Cardiac muscle cell (in vitro differentiated cells and primary cell): ENCODE measurements at regions not wholly inside any gene's neighbourhood (a gene's known extent, or its start where the extent isn't known, plus 50 kb on each side); places are given as distances from the start of the nearest gene placed in this dataset.
"Not testable (repeated sequence)": the region's sequence is repeated elsewhere in the genome, so short reads cannot be mapped to it uniquely, and the experiment has no call there.

Experiments used
- DNase-seq, 2 donors: peaks; one replicate each; pipeline versions ENCODE4 v3.0.0 to v3.0.0-alpha.2; 2010 to 2017; ENCODE audit warnings: low read depth in 1 of 2, low spot score in 1 of 2
- H3K27ac ChIP-seq: fragments of 200-600 bp; sonication (generic); 2 replicates; pipeline ENCODE4 v1.5.1; 2016
- H3K27me3 ChIP-seq: fragments of 200-600 bp; sonication (generic); 2 replicates; pipeline ENCODE4 v1.6.0; 2016; ENCODE audit warnings: control low read depth
- H3K36me3 ChIP-seq: fragments of 200-600 bp; sonication (generic); 2 replicates; pipeline ENCODE4 v1.5.1; 2016; ENCODE audit warnings: control low read depth
- H3K4me1 ChIP-seq: fragments of 200-600 bp; sonication (generic); 2 replicates; pipeline ENCODE4 v1.8.1; 2017; ENCODE audit warnings: low read depth, mild to moderate bottlenecking, mixed run types
- H3K4me3 ChIP-seq: fragments of 200-600 bp; sonication (generic); 2 replicates; pipeline ENCODE4 v1.5.1; 2016; ENCODE audit warnings: mild to moderate bottlenecking
- H3K9me3 ChIP-seq: fragments of 200-600 bp; sonication (generic); 2 replicates; pipeline ENCODE4 v1.5.1; 2017; ENCODE audit warnings: low read depth, mild to moderate bottlenecking, control low read depth
- TF ChIP-seq, protein P1 (sequence below): IDR thresholded peaks from 2 replicates; pipeline ENCODE4 v1.5.1; 2012; ENCODE audit warnings: low read depth, mild to moderate bottlenecking, low read length

DNA sequence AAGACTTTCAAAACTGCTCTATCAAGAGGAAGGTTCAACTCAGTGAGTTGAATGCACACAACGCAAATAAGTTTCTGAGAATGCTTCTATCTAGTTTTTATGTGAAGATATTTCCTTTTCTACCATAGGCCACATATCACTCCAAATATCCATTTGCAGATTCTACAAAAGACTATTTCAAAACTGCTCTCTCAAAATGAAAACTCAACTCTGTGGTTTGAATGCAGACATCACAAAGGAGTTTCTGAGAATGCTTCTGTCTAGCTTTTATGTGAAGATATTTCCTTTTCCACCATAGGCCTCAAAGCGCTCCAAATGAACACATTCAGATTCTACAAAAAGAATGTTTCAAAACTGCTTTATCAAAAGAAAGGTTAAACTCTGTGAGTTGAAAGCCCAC is 1093.1 kb upstream of the DEFB115 start:
- not testable (repeated sequence) for H3K27me3 ChIP-seq, H3K4me1 ChIP-seq, H3K36me3 ChIP-seq, DNase-seq, H3K9me3 ChIP-seq, H3K27ac ChIP-seq, H3K4me3 ChIP-seq

DNA sequence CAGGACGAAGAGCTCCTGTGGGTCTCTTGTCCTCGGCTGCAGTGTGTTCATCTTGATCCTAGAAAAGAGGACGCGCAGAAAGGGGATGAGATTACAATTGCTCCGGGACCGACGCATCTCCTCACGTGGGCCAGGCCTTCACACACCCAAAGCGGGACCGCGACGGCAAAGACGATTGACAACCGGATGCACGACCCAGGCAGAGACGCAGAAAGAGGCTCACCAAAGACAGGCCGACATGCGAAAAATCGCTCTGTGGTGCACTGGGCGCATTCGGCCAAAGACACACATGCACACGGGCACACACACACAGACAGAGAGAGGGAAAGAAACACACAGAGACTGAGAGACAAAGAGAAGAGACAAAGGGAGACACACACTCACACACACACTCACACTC is 1089.9 kb upstream of the DEFB115 start:
- Histone ChIP-seq H3K36me3 (no peaks in the 10 kb centered on the region), H3K4me3 (no peak overlapping the region), H3K9me3 (no peaks in the 10 kb centered on the region), H3K27ac (no peak overlapping the region), H3K27me3 (no peaks in the 10 kb centered on the region), H3K4me1 (no peaks in the 10 kb centered on the region)
- TF ChIP-seq, protein P1, sequence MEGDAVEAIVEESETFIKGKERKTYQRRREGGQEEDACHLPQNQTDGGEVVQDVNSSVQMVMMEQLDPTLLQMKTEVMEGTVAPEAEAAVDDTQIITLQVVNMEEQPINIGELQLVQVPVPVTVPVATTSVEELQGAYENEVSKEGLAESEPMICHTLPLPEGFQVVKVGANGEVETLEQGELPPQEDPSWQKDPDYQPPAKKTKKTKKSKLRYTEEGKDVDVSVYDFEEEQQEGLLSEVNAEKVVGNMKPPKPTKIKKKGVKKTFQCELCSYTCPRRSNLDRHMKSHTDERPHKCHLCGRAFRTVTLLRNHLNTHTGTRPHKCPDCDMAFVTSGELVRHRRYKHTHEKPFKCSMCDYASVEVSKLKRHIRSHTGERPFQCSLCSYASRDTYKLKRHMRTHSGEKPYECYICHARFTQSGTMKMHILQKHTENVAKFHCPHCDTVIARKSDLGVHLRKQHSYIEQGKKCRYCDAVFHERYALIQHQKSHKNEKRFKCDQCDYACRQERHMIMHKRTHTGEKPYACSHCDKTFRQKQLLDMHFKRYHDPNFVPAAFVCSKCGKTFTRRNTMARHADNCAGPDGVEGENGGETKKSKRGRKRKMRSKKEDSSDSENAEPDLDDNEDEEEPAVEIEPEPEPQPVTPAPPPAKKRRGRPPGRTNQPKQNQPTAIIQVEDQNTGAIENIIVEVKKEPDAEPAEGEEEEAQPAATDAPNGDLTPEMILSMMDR = no peak
- DNase-seq = no peak

DNA sequence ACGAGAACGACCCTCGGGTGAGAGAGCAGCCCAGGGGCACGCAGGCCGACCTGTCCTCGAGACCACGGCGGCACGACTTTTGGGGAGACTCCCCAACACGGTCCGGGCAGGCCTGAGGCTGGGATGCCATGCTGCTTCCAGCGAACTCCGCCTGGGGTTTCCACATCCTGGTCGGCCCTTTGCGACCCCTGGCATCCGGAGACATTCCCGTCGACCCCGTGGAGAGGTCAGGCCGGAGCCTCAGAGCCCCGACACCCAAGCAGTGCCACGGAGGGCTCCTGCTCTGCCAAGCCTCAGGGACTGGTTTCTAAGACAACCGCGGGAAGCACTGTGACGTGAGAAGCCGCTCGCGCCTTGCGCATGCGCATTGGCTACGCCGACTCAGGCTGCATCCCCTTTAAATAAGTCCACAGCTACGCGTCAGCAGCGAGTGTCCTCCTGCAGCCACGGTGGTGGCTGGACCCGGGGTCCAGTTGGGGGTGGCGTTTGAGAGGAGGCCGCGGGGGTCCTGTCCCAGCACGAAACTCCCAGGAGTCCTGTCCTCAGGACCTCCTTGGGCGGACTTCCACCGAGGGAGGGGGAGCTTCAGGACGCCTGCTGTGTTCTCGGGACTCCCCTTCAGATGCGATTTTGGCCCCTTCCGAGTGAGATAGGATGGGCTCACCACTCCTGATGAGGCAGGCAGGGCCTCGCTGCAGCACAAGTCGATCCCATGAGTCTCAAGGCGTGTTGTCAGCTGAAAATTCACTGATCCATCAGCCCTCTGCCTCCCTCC is 1089.3 kb upstream of the DEFB115 start:
- no peaks in the 10 kb centered on the region for H3K36me3 ChIP-seq
- no peak for DNase-seq
- TF ChIP-seq, protein P1 = no peak
- no peaks in the 10 kb centered on the region for H3K9me3 ChIP-seq
- no peak overlapping the region for H3K27ac ChIP-seq
- H3K27me3 ChIP-seq = no peaks in the 10 kb centered on the region
- H3K4me1 ChIP-seq = no peaks in the 10 kb centered on the region
- H3K4me3 ChIP-seq = no peak overlapping the region

DNA sequence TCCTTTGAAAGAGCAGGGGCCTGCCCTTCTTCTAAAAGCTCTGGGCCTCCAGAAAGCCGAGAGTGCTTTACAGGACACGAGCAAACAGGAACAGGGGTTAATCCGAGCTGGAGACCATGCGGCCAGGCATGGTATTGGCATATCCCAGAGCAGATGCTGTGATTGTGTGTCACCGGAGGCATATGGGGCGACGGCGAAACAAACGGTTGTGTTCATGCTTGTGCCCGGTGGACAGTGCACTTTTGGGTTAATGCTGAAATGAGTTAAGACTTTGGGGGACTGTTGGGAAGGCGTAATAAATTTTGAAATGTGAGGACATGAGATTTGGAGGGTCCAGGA is 1088.7 kb upstream of the DEFB115 start:
- H3K27me3 ChIP-seq = no peaks in the 10 kb centered on the region
- no peak for DNase-seq
- H3K27ac ChIP-seq = no peak overlapping the region
- H3K36me3 ChIP-seq = no peaks in the 10 kb centered on the region
- no peak overlapping the region for H3K4me3 ChIP-seq
- H3K4me1 ChIP-seq = no peaks in the 10 kb centered on the region
- TF ChIP-seq, protein P1 = no peak
- H3K9me3 ChIP-seq = no peaks in the 10 kb centered on the region

DNA sequence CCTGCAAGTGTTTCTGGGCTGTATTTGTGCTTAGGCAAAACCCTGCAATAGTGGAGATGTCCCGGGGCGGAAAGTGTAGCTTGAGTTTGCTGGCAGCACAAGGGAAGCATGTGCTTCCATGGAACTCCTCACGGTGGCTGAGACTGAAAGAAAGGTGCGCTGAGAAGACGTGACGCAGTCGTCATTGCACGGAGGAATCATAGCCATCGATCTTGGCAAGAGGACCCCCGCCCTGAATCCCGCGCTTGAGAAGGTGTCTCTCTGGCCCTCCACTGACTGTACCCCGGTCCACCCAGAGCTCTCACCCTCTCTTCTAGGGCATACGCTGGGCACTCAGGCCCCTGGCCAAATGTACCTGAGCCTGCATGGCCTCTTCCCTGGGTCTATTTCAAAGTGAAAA is 1081.8 kb upstream of the DEFB115 start:
- no peak for DNase-seq
- no peaks in the 10 kb centered on the region for H3K9me3 ChIP-seq
- H3K36me3 ChIP-seq = no peaks in the 10 kb centered on the region
- H3K4me3 ChIP-seq = no peak overlapping the region
- H3K27ac ChIP-seq = no peak overlapping the region
- no peaks in the 10 kb centered on the region for H3K4me1 ChIP-seq
- TF ChIP-seq, protein P1 = no peak
- no peaks in the 10 kb centered on the region for H3K27me3 ChIP-seq

DNA sequence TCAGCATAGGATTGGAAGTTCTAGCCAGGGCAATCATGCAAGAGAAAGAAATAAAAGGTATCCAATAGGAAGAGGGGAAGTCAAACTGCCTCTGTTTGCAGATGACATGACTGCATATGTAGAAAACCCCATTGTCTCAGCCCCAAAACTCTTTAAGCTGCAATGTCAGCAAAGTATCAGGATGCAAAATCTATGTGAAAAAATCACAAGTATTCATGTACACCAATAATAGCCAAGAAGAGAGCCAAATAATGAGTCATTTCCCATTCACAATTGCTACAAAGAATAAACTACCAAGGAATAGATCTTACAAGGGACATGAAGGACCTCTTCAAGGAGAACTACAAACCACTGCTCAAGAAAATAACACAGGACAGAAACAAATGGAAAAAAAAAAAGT is 1074.3 kb upstream of the DEFB115 start:
- H3K4me1 ChIP-seq = not testable (repeated sequence)

DNA sequence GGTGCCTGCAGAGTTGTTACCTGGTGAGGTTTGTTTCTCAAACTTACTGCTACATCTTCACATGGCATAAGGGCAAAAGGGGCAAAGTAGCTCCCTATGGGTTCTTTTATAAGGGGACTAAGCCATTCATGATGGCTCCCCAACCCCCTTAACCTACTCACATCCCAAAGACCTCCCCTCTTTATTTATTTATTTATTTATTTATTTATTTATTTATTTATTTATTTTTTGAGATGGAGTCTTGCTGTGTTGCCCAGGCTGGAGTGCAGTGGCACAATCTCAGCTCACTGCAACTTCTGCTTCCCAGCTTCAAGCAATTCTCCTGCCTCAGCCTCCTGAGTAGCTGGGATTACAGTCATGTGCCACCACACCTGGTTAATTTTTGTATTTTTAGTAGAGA is 1065.7 kb upstream of the DEFB115 start:
- not testable (repeated sequence) for H3K36me3 ChIP-seq, DNase-seq, H3K9me3 ChIP-seq, H3K4me3 ChIP-seq, H3K27ac ChIP-seq, H3K27me3 ChIP-seq, H3K4me1 ChIP-seq

More for the DNA sequence above, 1074.3 kb upstream of the DEFB115 start:
- not testable (repeated sequence) for H3K36me3 ChIP-seq, H3K27ac ChIP-seq, DNase-seq, H3K4me3 ChIP-seq, H3K9me3 ChIP-seq, H3K27me3 ChIP-seq

DNA sequence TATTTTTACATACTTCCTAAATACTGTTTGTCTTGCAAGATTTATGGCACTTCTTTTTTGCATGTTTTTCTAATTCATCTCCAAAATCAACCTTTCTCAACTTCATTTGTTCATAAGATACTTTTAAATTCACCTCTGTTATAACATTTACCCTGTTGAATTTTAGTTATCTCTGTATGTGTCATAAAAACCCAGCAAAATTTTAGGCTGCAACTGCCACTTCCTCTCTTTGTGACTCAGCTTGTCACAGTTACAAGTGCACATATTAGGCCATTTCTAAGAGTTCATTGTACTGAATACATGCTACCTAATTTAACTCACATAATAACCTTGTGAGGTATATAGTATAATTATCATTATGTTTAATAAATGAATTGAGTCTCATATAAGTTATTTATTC is 1023.0 kb upstream of the DEFB115 start:
- H3K9me3 ChIP-seq, H3K27ac ChIP-seq, H3K4me3 ChIP-seq, DNase-seq, H3K27me3 ChIP-seq, H3K4me1 ChIP-seq, H3K36me3 ChIP-seq: not testable (repeated sequence)

DNA sequence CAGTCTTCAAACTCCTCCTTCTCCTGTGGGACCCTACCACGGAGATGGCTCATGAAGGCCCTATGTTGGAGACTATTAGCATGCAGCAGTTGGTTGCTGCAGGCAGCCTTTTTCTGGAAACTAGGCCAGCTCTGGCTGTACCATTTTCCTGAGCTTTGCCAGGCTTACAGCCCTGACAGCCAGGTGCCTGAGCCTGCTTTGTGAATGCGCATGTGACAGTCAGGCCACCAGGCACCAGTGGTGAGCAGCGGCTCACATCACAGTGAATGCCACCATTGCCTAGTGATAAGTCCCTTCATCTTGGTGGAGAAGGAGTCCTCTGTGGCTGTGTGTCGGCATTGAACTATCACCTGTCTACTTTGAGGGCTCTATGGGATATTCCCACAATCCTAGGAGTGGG is 982.4 kb upstream of the DEFB115 start:
- not testable (repeated sequence) for DNase-seq, H3K27ac ChIP-seq, H3K9me3 ChIP-seq, H3K4me1 ChIP-seq, H3K27me3 ChIP-seq, H3K36me3 ChIP-seq, H3K4me3 ChIP-seq
